H1 (cell line): ENCODE measurements at regions not wholly inside any gene's neighbourhood (a gene's known extent, or its start where the extent isn't known, plus 50 kb on each side); places are given as distances from the start of the nearest gene placed in this dataset.

Experiments used
- BRCA1 ChIP-seq: IDR thresholded peaks from 2 replicates; pipeline ENCODE4 v1.6.1; 2012; ENCODE audit warnings: low read depth, low read length, improper control_type of control experiment
- CBX5 ChIP-seq: fragments of 300-800, 300-1000 bp; sonication (generic); IDR thresholded peaks from 2 replicates; pipeline ENCODE4 v1.7.1; 2016; ENCODE audit warnings: antibody characterized with exemption, low read length, low read depth
- JUN ChIP-seq: IDR thresholded peaks from 2 replicates; pipeline ENCODE4 v1.6.1; 2011; ENCODE audit warnings: low read depth, mild to moderate bottlenecking, improper control_type of control experiment, low read length
- RNF2 ChIP-seq: fragments of 200-900, 300-1000 bp; sonication (generic); IDR thresholded peaks from 2 replicates; pipeline ENCODE4 v1.7.1; 2016; ENCODE audit warnings: borderline replicate concordance, low read depth, mild to moderate bottlenecking, antibody characterized with exemption, low read length; ENCODE audit not compliant: poor library complexity, severe bottlenecking; ENCODE audit errors: missing control alignments
- SAP30 ChIP-seq: fragments of 300-600 bp; sonication (generic); IDR thresholded peaks from 2 replicates; pipeline ENCODE4 v1.7.1; 2012; ENCODE audit warnings: low read length, moderate library complexity, mild to moderate bottlenecking, inconsistent platforms; ENCODE audit not compliant: insufficient read depth, insufficient replicate concordance
- USF2 ChIP-seq: IDR thresholded peaks from 2 replicates; pipeline ENCODE4 v1.6.1; 2011; ENCODE audit warnings: low read length, improper control_type of control experiment
- ZNF274 ChIP-seq: IDR thresholded peaks from 2 replicates; pipeline ENCODE4 v1.7.0; 2012; ENCODE audit warnings: low read length, borderline replicate concordance; ENCODE audit errors: extremely low read depth
- TF ChIP-seq, protein P1 (sequence below): IDR thresholded peaks from 2 replicates; pipeline ENCODE4 v1.6.1; 2011; ENCODE audit warnings: low read depth, mild to moderate bottlenecking, low read length; ENCODE audit not compliant: insufficient read depth

GRCh38 chr16:79972053-79972704 lies 371.6 kb upstream of the MAF start (continued):
- TF ChIP-seq RNF2: no peak
- TF ChIP-seq JUN: no peak
- no peak for TF ChIP-seq BRCA1
- TF ChIP-seq, protein P1, sequence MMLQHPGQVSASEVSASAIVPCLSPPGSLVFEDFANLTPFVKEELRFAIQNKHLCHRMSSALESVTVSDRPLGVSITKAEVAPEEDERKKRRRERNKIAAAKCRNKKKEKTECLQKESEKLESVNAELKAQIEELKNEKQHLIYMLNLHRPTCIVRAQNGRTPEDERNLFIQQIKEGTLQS: no peak
- no peak for TF ChIP-seq USF2
- no peak for TF ChIP-seq SAP30
- TF ChIP-seq ZNF274: no peak
- no peak for TF ChIP-seq CBX5
